CD8-positive, alpha-beta memory T cell (primary cell): ENCODE measurements at regions not wholly inside any gene's neighbourhood (a gene's known extent, or its start where the extent isn't known, plus 50 kb on each side); places are given as distances from the start of the nearest gene placed in this dataset.
"Not testable (repeated sequence)": the region's sequence is repeated elsewhere in the genome, so short reads cannot be mapped to it uniquely, and the experiment has no call there.

Source experiments
- CTCF ChIA-PET: fragments of 350-600 bp; sonication (Branson Sonifier 250); formaldehyde crosslinking; loops from one replicate; lab custom pipeline; 2021; ENCODE audit warnings: antibody characterized with exemption; lab: Charles Lee
- POLR2A ChIA-PET: fragments of 350-600 bp; sonication (Branson Sonifier 250); formaldehyde crosslinking; loops from one replicate; lab custom pipeline; 2021; ENCODE audit warnings: antibody characterized with exemption; lab: Charles Lee
- DNase-seq, 5 donors: peaks; one replicate each; pipeline versions ENCODE4 v3.0.0 to v3.0.0-alpha.2; 2020 to 2022; ENCODE audit warnings: mixed read lengths in 1 of 5
- H3K27ac ChIP-seq: one replicate; pipeline ENCODE4 v1.7.0; 2013; ENCODE audit warnings: low read depth, mild to moderate bottlenecking, low read length, moderate library complexity
- H3K27me3 ChIP-seq: 2 replicates; pipeline ENCODE4 v1.7.0; 2013; ENCODE audit warnings: low read length, mild to moderate bottlenecking; ENCODE audit not compliant: insufficient read depth, poor library complexity, severe bottlenecking
- H3K36me3 ChIP-seq: 2 replicates; pipeline ENCODE4 v1.7.0; 2013; ENCODE audit warnings: mild to moderate bottlenecking, low read length, moderate library complexity; ENCODE audit not compliant: insufficient read depth
- H3K4me1 ChIP-seq: 2 replicates; pipeline ENCODE4 v1.7.0; 2013; ENCODE audit warnings: mild to moderate bottlenecking, low read length, moderate library complexity; ENCODE audit not compliant: insufficient read depth
- H3K4me3 ChIP-seq: 2 replicates; pipeline ENCODE4 v1.7.0; 2013; ENCODE audit warnings: mild to moderate bottlenecking, low read length
- H3K9me3 ChIP-seq: 2 replicates; pipeline ENCODE4 v1.7.0; 2013; ENCODE audit warnings: mild to moderate bottlenecking, low read length
- H3K27ac Mint-ChIP-seq, 8 donors: one replicate each; pipeline ENCODE4 v1.8.0; 2020 to 2021; ENCODE audit warnings: mixed read lengths in 8 of 8, mild to moderate bottlenecking in 6 of 8, inconsistent platforms in 3 of 8, moderate library complexity in 3 of 8
- H3K27me3 Mint-ChIP-seq, 2 donors: one replicate each; pipeline ENCODE4 v1.8.0; 2020 to 2021; ENCODE audit warnings: mixed read lengths in 2 of 2, mild to moderate bottlenecking in 1 of 2, moderate library complexity in 1 of 2
- H3K36me3 Mint-ChIP-seq, 3 donors: one replicate each; pipeline ENCODE4 v1.8.0; 2020 to 2021; ENCODE audit warnings: mixed read lengths in 3 of 3, inconsistent platforms in 1 of 3, mild to moderate bottlenecking in 1 of 3
- H3K4me1 Mint-ChIP-seq, 3 donors: one replicate each; pipeline ENCODE4 v1.8.0; 2020 to 2021; ENCODE audit warnings: mixed read lengths in 3 of 3, inconsistent platforms in 1 of 3, mild to moderate bottlenecking in 1 of 3
- H3K4me3 Mint-ChIP-seq, 7 donors: one replicate each; pipeline ENCODE4 v1.8.0; 2020 to 2021; ENCODE audit warnings: mixed read lengths in 7 of 7, mild to moderate bottlenecking in 6 of 7, moderate library complexity in 4 of 7, inconsistent platforms in 2 of 7
- H3K9me3 Mint-ChIP-seq, 5 donors: one replicate each; pipeline ENCODE4 v1.8.0; 2020 to 2022; ENCODE audit warnings: mixed read lengths in 5 of 5, mild to moderate bottlenecking in 3 of 5, moderate library complexity in 2 of 5, inconsistent platforms in 1 of 5

DNA sequence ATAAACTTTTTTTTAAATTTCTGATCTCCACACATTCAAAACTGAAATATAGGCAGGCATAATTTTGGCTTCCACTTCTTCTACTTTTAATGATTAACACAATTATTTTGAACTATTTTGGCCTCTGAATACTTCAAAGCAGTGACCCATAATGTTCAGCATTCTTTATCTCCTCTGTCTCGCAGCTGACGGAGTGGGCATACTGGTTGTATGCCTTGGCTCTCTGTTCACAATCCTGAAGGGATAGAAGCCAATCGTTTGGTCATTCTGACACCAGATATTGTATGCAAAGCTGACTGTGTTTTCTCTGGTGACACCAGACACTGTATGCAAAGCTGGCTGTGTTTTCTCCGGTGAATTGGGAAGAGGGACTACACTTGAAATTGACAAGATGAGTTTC lies 833.0 kb downstream of the EFNB2 start:
- Mint-ChIP-seq H3K27me3 (no peaks in the 10 kb centered on the region), H3K4me1 (no peaks in the 10 kb centered on the region), H3K9me3 (peaks cover 0 to 12% (median 2%) of the 10 kb centered on the region in 5 donors), H3K27ac (no peak overlapping the region), H3K4me3 (no peak overlapping the region), H3K36me3 (no peaks in the 10 kb centered on the region)
- Histone ChIP-seq H3K27me3 (no peaks in the 10 kb centered on the region), H3K4me3 (no peak overlapping the region), H3K4me1 (no peaks in the 10 kb centered on the region), H3K36me3 (no peaks in the 10 kb centered on the region), H3K27ac (no peak overlapping the region), H3K9me3 (no peaks in the 10 kb centered on the region)
- DNase-seq: no peak
- ChIA-PET POLR2A (no interaction called here), CTCF (no interaction called here)

DNA sequence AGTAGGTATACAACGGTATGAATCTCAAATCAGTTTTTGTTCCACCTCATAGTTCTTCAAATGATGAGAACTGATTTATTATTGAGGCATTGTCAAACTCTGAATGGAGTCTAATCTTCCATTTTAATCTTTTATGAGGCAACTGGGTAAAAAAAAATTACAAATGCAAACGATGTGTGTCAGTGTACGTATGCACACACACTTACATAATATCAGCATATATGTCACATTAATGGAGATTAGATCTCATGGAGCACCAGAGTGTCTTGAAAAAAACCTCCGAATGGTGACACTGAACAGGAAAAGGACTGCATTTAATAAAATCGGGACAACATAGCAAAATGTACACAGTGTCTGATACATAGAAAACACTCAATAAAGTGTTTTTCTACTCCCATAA lies 842.7 kb downstream of the EFNB2 start:
- CTCF ChIA-PET: no interaction called here

DNA sequence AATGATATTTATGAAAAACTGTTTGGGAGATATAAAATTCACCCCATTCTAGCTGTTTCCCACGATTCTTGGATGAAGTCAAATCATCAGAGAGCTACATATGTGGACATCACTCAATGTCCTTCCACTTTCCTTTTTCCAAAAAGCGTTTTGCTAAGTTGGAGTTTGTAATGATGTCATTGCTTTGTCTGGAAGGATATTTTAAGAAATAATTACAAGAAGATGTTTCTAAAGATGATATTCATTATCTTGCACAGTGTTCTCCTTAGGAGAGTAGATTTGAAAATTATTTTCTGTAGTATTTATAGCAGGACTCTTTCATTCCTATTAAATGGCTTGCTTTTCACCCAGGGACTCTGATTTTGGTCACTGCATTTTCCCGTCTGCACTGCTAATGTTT lies 851.2 kb downstream of the EFNB2 start:
- no peaks in the 10 kb centered on the region for H3K27me3 ChIP-seq
- no peaks in the 10 kb centered on the region for H3K9me3 ChIP-seq
- Mint-ChIP-seq H3K9me3 (peaks cover 0 to 2% (median 0%) of the 10 kb centered on the region in 5 donors), H3K36me3 (no peaks in the 10 kb centered on the region), H3K4me1 (no peaks in the 10 kb centered on the region), H3K27ac (no peak overlapping the region), H3K4me3 (no peak overlapping the region), H3K27me3 (no peaks in the 10 kb centered on the region)
- POLR2A ChIA-PET: no interaction called here
- CTCF ChIA-PET: no interaction called here
- H3K36me3 ChIP-seq: no peaks in the 10 kb centered on the region
- H3K4me3 ChIP-seq: no peak overlapping the region
- no peaks in the 10 kb centered on the region for H3K4me1 ChIP-seq
- no peak for DNase-seq
- no peak overlapping the region for H3K27ac ChIP-seq

More for the DNA sequence above, 842.7 kb downstream of the EFNB2 start:
- no peak overlapping the region for H3K27ac Mint-ChIP-seq
- Histone ChIP-seq H3K36me3 (no peaks in the 10 kb centered on the region), H3K4me1 (no peaks in the 10 kb centered on the region), H3K9me3 (no peaks in the 10 kb centered on the region), H3K27me3 (no peaks in the 10 kb centered on the region), H3K4me3 (no peak overlapping the region), H3K27ac (no peak overlapping the region)
- H3K9me3 Mint-ChIP-seq: peaks cover 0 to 8% (median 0%) of the 10 kb centered on the region in 5 donors
- no peaks in the 10 kb centered on the region for H3K36me3 Mint-ChIP-seq
- H3K4me3 Mint-ChIP-seq: no peak overlapping the region
- POLR2A ChIA-PET: no interaction called here
- DNase-seq: no peak
- H3K4me1 Mint-ChIP-seq: no peaks in the 10 kb centered on the region
- no peaks in the 10 kb centered on the region for H3K27me3 Mint-ChIP-seq

DNA sequence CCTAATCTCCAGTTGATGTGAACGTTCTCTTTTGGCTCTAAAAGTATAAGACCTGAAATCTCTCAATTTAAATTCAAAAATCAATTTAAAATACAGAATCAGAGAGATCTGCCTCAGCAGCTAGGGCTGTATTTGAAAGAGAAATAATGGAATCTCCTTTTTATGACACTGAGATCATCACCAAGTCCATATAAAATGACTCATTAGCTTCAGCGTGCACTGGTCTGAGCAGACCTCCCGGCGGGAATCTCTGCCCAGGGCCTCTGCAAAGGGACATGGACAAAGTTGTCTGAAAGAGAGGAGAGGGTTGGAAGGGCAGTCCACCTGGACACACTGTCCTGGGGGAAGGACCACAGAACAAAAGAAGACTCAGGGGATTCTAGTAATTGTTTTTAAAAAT lies 855.6 kb downstream of the EFNB2 start:
- Mint-ChIP-seq H3K4me1 (no peaks in the 10 kb centered on the region), H3K27ac (no peak overlapping the region), H3K36me3 (no peaks in the 10 kb centered on the region), H3K4me3 (no peak overlapping the region), H3K27me3 (no peaks in the 10 kb centered on the region), H3K9me3 (peaks cover 0 to 9% (median 5%) of the 10 kb centered on the region in 5 donors)
- ChIA-PET CTCF (no interaction called here), POLR2A (no interaction called here)
- no peak for DNase-seq
- Histone ChIP-seq H3K27ac (no peak overlapping the region), H3K27me3 (no peaks in the 10 kb centered on the region), H3K36me3 (no peaks in the 10 kb centered on the region), H3K4me1 (no peaks in the 10 kb centered on the region), H3K9me3 (no peaks in the 10 kb centered on the region), H3K4me3 (no peak overlapping the region)

DNA sequence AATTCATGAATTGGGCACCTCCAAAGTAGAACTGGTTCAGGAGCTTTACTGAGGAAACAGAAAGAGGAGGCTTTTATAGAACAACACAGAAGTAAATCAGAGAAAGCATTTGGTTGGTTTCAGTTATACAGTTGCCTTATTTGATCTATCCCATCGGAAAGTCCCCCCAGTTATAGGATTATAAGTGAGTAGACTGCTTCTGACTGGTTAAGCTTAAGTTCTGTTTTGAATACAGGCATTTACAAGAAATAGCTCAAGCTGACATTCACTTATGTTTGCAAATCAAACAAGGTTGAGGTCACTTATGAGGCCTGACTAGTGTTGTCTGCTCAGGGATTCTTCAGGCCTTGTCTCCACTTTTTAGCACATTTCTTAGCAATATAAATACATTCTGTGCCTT lies 857.4 kb downstream of the EFNB2 start:
- CTCF ChIA-PET: no interaction called here

DNA sequence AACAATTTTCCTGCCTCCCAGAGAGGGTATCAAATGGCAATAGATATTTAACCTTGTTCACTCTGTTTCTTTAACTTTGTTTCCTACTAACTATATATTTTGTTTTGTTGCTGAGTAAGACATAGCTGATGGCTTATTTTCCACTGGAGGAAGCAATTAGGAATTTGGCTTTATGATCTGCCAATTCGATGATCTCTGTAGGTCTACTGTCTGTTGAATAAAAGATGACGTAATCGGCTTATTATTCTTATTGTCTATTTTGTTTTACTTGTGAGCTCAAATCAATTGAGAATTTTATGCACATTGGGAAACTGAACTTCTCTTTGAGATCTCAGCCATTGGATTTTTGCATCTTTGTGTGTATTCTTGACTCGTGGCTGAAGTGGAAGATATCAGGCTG lies 862.6 kb downstream of the EFNB2 start:
- H3K4me3 Mint-ChIP-seq: no peak overlapping the region
- POLR2A ChIA-PET: no interaction called here

More for the DNA sequence above, 857.4 kb downstream of the EFNB2 start:
- Histone ChIP-seq H3K9me3 (no peaks in the 10 kb centered on the region), H3K36me3 (no peaks in the 10 kb centered on the region), H3K27ac (no peak overlapping the region), H3K4me3 (no peak overlapping the region), H3K27me3 (no peaks in the 10 kb centered on the region), H3K4me1 (no peaks in the 10 kb centered on the region)
- H3K27ac Mint-ChIP-seq: no peak overlapping the region
- peaks cover 0 to 12% (median 5%) of the 10 kb centered on the region in 5 donors for H3K9me3 Mint-ChIP-seq
- no peaks in the 10 kb centered on the region for H3K27me3 Mint-ChIP-seq
- no peak overlapping the region for H3K4me3 Mint-ChIP-seq
- no peak for DNase-seq
- H3K4me1 Mint-ChIP-seq: no peaks in the 10 kb centered on the region
- POLR2A ChIA-PET: no interaction called here
- no peaks in the 10 kb centered on the region for H3K36me3 Mint-ChIP-seq

DNA sequence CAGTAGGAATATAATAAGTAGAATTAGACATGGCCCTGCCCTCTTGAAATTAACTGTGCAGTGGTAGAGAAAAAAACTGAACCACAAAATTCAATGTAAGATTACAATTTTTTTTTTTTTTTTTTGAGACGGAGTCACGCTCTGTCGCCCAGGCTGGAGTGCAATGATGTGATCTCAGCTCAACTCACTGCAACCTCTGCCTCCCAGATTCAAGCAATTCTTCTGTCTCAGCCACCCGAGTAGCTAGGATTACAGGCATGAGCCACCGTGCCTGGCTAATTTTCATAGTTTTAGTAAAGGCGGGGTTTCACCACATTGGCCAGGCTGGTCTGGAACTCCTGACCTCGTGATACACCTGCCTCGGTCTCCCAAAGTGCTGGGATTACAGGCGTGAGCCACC lies 864.3 kb downstream of the EFNB2 start:
- H3K27me3 ChIP-seq, H3K27me3 Mint-ChIP-seq, DNase-seq, H3K4me1 Mint-ChIP-seq, H3K9me3 Mint-ChIP-seq, H3K36me3 ChIP-seq, H3K27ac ChIP-seq, H3K4me3 ChIP-seq, CTCF ChIA-PET, H3K36me3 Mint-ChIP-seq, H3K9me3 ChIP-seq, H3K4me1 ChIP-seq, H3K4me3 Mint-ChIP-seq, POLR2A ChIA-PET, H3K27ac Mint-ChIP-seq: not testable (repeated sequence)

More for the DNA sequence above, 862.6 kb downstream of the EFNB2 start:
- Histone ChIP-seq H3K9me3 (no peaks in the 10 kb centered on the region), H3K4me1 (no peaks in the 10 kb centered on the region), H3K27ac (no peak overlapping the region), H3K4me3 (no peak overlapping the region), H3K27me3 (no peaks in the 10 kb centered on the region), H3K36me3 (no peaks in the 10 kb centered on the region)
- H3K9me3 Mint-ChIP-seq: peaks cover 0 to 11% (median 5%) of the 10 kb centered on the region in 5 donors
- no peaks in the 10 kb centered on the region for H3K36me3 Mint-ChIP-seq
- no peaks in the 10 kb centered on the region for H3K27me3 Mint-ChIP-seq
- H3K27ac Mint-ChIP-seq: no peak overlapping the region
- no peak for DNase-seq
- CTCF ChIA-PET: no interaction called here
- H3K4me1 Mint-ChIP-seq: no peaks in the 10 kb centered on the region

DNA sequence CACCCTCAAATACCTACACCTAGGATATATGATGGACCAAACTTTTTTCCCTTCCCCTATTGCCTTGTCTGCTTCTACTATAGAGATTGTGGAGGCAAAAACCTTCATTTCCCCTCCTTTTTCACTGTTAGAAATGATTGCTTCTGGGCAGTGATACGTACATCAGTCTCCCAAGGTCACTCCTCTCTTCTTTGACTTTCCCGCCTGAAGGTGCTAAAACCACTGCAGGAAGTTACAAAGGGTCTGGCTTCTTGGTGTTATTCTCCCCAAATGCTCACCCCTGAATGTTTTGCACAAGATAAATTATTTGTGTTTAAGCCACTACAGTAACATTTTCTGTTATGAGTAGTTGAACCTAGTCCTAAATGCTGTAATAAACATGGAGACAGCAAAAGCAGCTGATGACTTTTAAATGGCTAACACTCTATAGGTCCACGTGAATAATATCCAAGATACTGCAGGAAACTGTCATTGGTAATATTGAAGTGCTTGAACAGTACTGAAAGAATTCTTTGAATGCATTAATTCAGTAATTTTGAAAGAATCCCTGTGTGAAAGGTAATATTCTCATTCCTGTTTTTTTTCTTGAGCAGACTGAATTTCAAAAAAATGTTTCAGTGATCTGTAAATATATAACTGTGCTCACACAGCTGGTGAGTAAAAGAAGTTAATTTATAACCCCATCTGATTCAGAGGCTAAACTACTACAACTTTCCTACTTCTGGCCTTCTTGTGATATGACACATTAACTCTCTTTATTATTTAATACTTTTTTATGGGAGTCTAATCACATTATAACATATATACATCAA lies 865.1 kb downstream of the EFNB2 start:
- no peaks in the 10 kb centered on the region for H3K27me3 ChIP-seq
- Mint-ChIP-seq H3K9me3 (peaks cover 0 to 7% (median 2%) of the 10 kb centered on the region in 5 donors), H3K27me3 (no peaks in the 10 kb centered on the region), H3K4me3 (no peak overlapping the region), H3K27ac (no peak overlapping the region), H3K4me1 (no peaks in the 10 kb centered on the region), H3K36me3 (no peaks in the 10 kb centered on the region)
- no peak overlapping the region for H3K27ac ChIP-seq
- no peaks in the 10 kb centered on the region for H3K36me3 ChIP-seq
- CTCF ChIA-PET: no interaction called here
- no peaks in the 10 kb centered on the region for H3K9me3 ChIP-seq
- no peak overlapping the region for H3K4me3 ChIP-seq
- POLR2A ChIA-PET: no interaction called here
- H3K4me1 ChIP-seq: no peaks in the 10 kb centered on the region
- no peak for DNase-seq
